SU-DHL-6 (cell line): ENCODE measurements at regions not wholly inside any gene's neighbourhood (a gene's known extent, or its start where the extent isn't known, plus 50 kb on each side); places are given as distances from the start of the nearest gene placed in this dataset.

Experiments used
- CTCF ChIP-seq: fragments of 200-600 bp; sonication (generic); IDR thresholded peaks from one replicate; pipeline ENCODE4 v1.5.1; 2017; ENCODE audit warnings: antibody characterized with exemption, mild to moderate bottlenecking, low read length, moderate library complexity; ENCODE audit not compliant: insufficient read depth, poor library complexity, severe bottlenecking
- EZH2phosphoT487 ChIP-seq: fragments of 200-600 bp; sonication (generic), shearing (Covaris generic); conservative IDR thresholded peaks from 2 replicates; pipeline ENCODE4 v1.6.1; 2018; ENCODE audit warnings: mild to moderate bottlenecking, antibody characterized with exemption, low read length, moderate library complexity, mixed read lengths

GRCh38 chr10:129035052-129035827 is 431.8 kb upstream of the MGMT start:
- TF ChIP-seq CTCF (no peak), EZH2phosphoT487 (no peak)
